ENCODE measurements at regions not wholly inside any gene's neighbourhood (a gene's known extent, or its start where the extent isn't known, plus 50 kb on each side); places are given as distances from the start of the nearest gene placed in this dataset.

DNA sequence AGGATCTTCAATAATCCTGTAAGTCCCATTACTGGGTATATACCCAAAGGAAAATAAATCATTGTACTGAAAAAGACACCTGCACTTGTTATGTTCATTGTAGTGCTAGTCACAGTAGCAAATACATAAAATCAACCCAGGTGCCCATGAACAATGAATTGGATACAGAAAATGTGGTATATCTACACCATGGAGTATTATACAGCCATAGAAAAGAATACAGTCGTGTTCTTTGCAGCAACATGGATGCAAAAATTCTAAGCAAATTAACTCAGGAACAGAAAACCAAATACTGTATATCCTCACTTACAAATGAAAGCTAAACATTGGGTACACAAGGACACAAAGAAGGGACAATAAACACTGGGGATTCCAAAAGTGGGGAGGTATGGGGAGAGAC, 100.8 kb upstream of the BMP2K start:
- intact Hi-C loops (cut with micrococcal nuclease; ENCODE audit: unreplicated experiment) = no loop called here
- Mint-ChIP-seq H3K36me3 (ENCODE audit: insufficient read depth, unreplicated experiment) (no peaks in the 10 kb centered on the region), H3K9me3 (ENCODE audit: unreplicated experiment) (peaks cover 9% of the 10 kb centered on the region), H3K4me3 (ENCODE audit: unreplicated experiment) (no peak overlapping the region), H3K27ac (ENCODE audit: unreplicated experiment) (no peak overlapping the region), H3K4me1 (ENCODE audit: low read depth, unreplicated experiment) (no peaks in the 10 kb centered on the region), H3K27me3 (ENCODE audit: insufficient read depth, unreplicated experiment) (no peaks in the 10 kb centered on the region)
- no peak for TF ChIP-seq CTCF (IDR thresholded peaks at IDR 0.05; ENCODE audit: insufficient read depth in 1 of 2, low read depth in 1 of 2, low read length in 1 of 2, severe bottlenecking in 1 of 2, unreplicated experiment in 1 of 2)
- Histone ChIP-seq H3K9me3 (no peaks in the 10 kb centered on the region), H3K27me3 (replicated peaks; ENCODE audit: control insufficient read depth, insufficient read depth, low read length) (no peaks in the 10 kb centered on the region), H3K4me3 (ENCODE audit: low read depth, low read length) (no peak overlapping the region), H3K36me3 (ENCODE audit: control insufficient read depth, insufficient read depth, low read length) (no peaks in the 10 kb centered on the region; the same call in 1 of the 2 replicates), H3K4me1 (peaks cover 13% of the 10 kb centered on the region; the same call in 1 of the 2 replicates)
- BruUV-seq (replicated peaks) = no TSS peak
- no peak for DNase-seq
- ChIA-PET POLR2A (no interaction called here), CTCF (no interaction called here)

GRCh38 chr4:78682070-78682469, 94.1 kb upstream of the BMP2K start:
- H3K9me3 Mint-ChIP-seq (ENCODE audit: unreplicated experiment) = no peaks in the 10 kb centered on the region
- no peaks in the 10 kb centered on the region for H3K27me3 ChIP-seq (replicated peaks; ENCODE audit: control insufficient read depth, insufficient read depth, low read length)

DNA sequence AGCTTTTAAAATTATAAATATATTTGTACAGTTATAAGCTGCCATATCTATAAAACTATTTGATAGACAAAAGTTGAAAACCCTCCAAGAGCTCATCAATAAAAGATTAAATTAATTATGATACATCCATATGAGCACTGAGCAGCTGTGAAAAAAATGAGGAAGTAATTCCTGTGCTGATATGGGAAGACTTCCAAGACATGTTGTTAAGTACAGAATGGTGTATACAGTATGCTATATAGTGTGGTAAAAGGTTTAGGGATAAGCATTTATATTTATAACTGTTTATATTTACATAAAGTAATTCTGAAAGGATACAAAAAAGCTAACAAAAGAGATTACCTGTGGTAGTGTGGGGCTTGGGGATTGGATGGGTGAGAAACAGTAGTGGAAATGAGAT, 92.8 kb upstream of the BMP2K start:
- no peaks in the 10 kb centered on the region for H3K36me3 Mint-ChIP-seq (ENCODE audit: insufficient read depth, unreplicated experiment)
- Histone ChIP-seq H3K4me3 (ENCODE audit: low read depth, low read length) (no peak overlapping the region), H3K4me1 (peaks cover 11% of the 10 kb centered on the region; the same call in 1 of the 2 replicates), H3K36me3 (ENCODE audit: control insufficient read depth, insufficient read depth, low read length) (no peaks in the 10 kb centered on the region), H3K27me3 (replicated peaks; ENCODE audit: control insufficient read depth, insufficient read depth, low read length) (no peaks in the 10 kb centered on the region), H3K9me3 (no peaks in the 10 kb centered on the region)
- POLR2A ChIA-PET = no interaction called here
- H3K9me3 Mint-ChIP-seq (ENCODE audit: unreplicated experiment) = no peaks in the 10 kb centered on the region
- H3K4me3 Mint-ChIP-seq (ENCODE audit: unreplicated experiment) = no peak overlapping the region
- H3K27ac Mint-ChIP-seq (ENCODE audit: unreplicated experiment) = no peak overlapping the region
- no peak for TF ChIP-seq CTCF (IDR thresholded peaks at IDR 0.05; ENCODE audit: insufficient read depth in 1 of 2, low read depth in 1 of 2, low read length in 1 of 2, severe bottlenecking in 1 of 2, unreplicated experiment in 1 of 2)
- no TSS peak for BruUV-seq (replicated peaks)
- peaks cover 11% of the 10 kb centered on the region for H3K4me1 Mint-ChIP-seq (ENCODE audit: low read depth, unreplicated experiment)
- intact Hi-C loops (cut with micrococcal nuclease; ENCODE audit: unreplicated experiment) = no loop called here
- H3K27me3 Mint-ChIP-seq (ENCODE audit: insufficient read depth, unreplicated experiment) = no peaks in the 10 kb centered on the region
- no peak for DNase-seq
- CTCF ChIA-PET = no interaction called here

More at GRCh38 chr4:78682070-78682469, 94.1 kb upstream of the BMP2K start:
- peaks cover 11% of the 10 kb centered on the region for H3K4me1 Mint-ChIP-seq (ENCODE audit: low read depth, unreplicated experiment)
- H3K36me3 ChIP-seq (ENCODE audit: control insufficient read depth, insufficient read depth, low read length) = no peaks in the 10 kb centered on the region
- CTCF ChIA-PET = no interaction called here
- no peak for TF ChIP-seq CTCF (IDR thresholded peaks at IDR 0.05; ENCODE audit: insufficient read depth in 1 of 2, low read depth in 1 of 2, low read length in 1 of 2, severe bottlenecking in 1 of 2, unreplicated experiment in 1 of 2)
- no peak overlapping the region for H3K4me3 ChIP-seq (ENCODE audit: low read depth, low read length)
- POLR2A ChIA-PET = no interaction called here
- H3K36me3 Mint-ChIP-seq (ENCODE audit: insufficient read depth, unreplicated experiment) = no peaks in the 10 kb centered on the region
- no peaks in the 10 kb centered on the region for H3K27me3 Mint-ChIP-seq (ENCODE audit: insufficient read depth, unreplicated experiment)
- no peaks in the 10 kb centered on the region for H3K9me3 ChIP-seq
- H3K4me3 Mint-ChIP-seq (ENCODE audit: unreplicated experiment) = no peak overlapping the region
- BruUV-seq (replicated peaks) = no TSS peak
- no peak for DNase-seq
- no peak overlapping the region for H3K27ac Mint-ChIP-seq (ENCODE audit: unreplicated experiment)
- peaks cover 14% of the 10 kb centered on the region; the same call in 1 of the 2 replicates for H3K4me1 ChIP-seq
- intact Hi-C loops (cut with micrococcal nuclease; ENCODE audit: unreplicated experiment) = no loop called here
